Embryonic facial prominence (tissue), 1 donor: ENCODE measurements at regions not wholly inside any gene's neighbourhood (a gene's known extent, or its start where the extent isn't known, plus 50 kb on each side); places are given as distances from the start of the nearest gene placed in this dataset.
"Not testable (repeated sequence)": the region's sequence is repeated elsewhere in the genome, so short reads cannot be mapped to it uniquely, and the experiment has no call there.

Experiments
- DNase-seq: peaks from one replicate; pipeline ENCODE4 v3.0.0-alpha.2; 2016; ENCODE audit errors: extremely low spot score

- not testable (repeated sequence) for DNase-seq
Observed at GRCh38 chr12:131627151-131628022, 83.5 kb upstream of the SFSWAP start.

GRCh38 chr12:131628023-131628740 lies 82.7 kb upstream of the SFSWAP start:
- DNase-seq = no peak

GRCh38 chr12:131628766-131629448 lies 82.0 kb upstream of the SFSWAP start:
- DNase-seq = no peak

GRCh38 chr12:131631230-131631629 lies 79.7 kb upstream of the SFSWAP start:
- DNase-seq = no peak

GRCh38 chr12:131631889-131632651 lies 78.8 kb upstream of the SFSWAP start:
- DNase-seq = not testable (repeated sequence)

- not testable (repeated sequence) for DNase-seq
Observed at GRCh38 chr12:131632652-131633023, 78.3 kb upstream of the SFSWAP start.

- DNase-seq = not testable (repeated sequence)
Observed at GRCh38 chr12:131633610-131634009, 77.3 kb upstream of the SFSWAP start.

GRCh38 chr12:131634037-131634436 lies 76.9 kb upstream of the SFSWAP start:
- no peak for DNase-seq

GRCh38 chr12:131635012-131635411 lies 75.9 kb upstream of the SFSWAP start:
- DNase-seq = not testable (repeated sequence)

- no peak for DNase-seq
Observed at GRCh38 chr12:131635491-131636122, 75.3 kb upstream of the SFSWAP start.

GRCh38 chr12:131636266-131636665 lies 74.6 kb upstream of the SFSWAP start:
- DNase-seq = no peak

GRCh38 chr12:131636940-131637750 lies 73.7 kb upstream of the SFSWAP start:
- DNase-seq = no peak

- no peak for DNase-seq
Observed at GRCh38 chr12:131637986-131638385, 72.9 kb upstream of the SFSWAP start.

GRCh38 chr12:131639270-131639940 lies 71.5 kb upstream of the SFSWAP start:
- DNase-seq = no peak

- DNase-seq = no peak
Observed at GRCh38 chr12:131640525-131640924, 70.4 kb upstream of the SFSWAP start.

- no peak for DNase-seq
Observed at GRCh38 chr12:131641315-131641714, 69.6 kb upstream of the SFSWAP start.

- no peak for DNase-seq
Observed at GRCh38 chr12:131642101-131642540, 68.8 kb upstream of the SFSWAP start.

GRCh38 chr12:131642771-131643170 lies 68.1 kb upstream of the SFSWAP start:
- no peak for DNase-seq

- DNase-seq = no peak
Observed at GRCh38 chr12:131643631-131644452, 67.0 kb upstream of the SFSWAP start.
